ENCODE measurements at regions not wholly inside any gene's neighbourhood (a gene's known extent, or its start where the extent isn't known, plus 50 kb on each side); places are given as distances from the start of the nearest gene placed in this dataset.

- DNase-seq, result no peak
These were observed 61.3 kb upstream of the PIAS1 start for GRCh38 chr15:67992834-67993233.

DNA sequence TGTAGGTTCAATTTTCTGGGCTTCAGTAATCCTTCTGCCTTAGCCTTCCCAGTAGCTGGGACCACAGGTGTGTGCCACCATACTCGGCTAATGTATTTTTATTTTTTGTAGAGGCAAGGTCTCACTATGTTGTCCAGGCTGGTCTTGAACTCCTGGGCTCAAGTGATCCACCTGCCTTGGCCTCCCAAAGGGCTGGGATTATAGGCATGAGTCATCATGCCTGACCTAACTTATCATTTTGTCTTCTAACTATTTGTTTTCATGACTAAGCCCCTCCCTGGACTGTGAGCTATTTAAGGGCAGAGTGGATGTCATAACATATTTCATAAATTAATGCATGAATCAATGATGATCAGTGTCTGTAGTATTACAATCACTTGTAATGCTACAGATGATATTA is 56.1 kb upstream of the PIAS1 start:
- no peak for DNase-seq

GRCh38 chr15:67998599-67999133 is 55.4 kb upstream of the PIAS1 start:
- no peak for DNase-seq

GRCh38 chr15:67999320-68000100 is 54.6 kb upstream of the PIAS1 start:
- no peak for DNase-seq

GRCh38 chr15:68000754-68001153 is 53.4 kb upstream of the PIAS1 start:
- DNase-seq, result no peak

- no peak for DNase-seq
These were observed 52.3 kb upstream of the PIAS1 start for GRCh38 chr15:68001811-68002210.

DNA sequence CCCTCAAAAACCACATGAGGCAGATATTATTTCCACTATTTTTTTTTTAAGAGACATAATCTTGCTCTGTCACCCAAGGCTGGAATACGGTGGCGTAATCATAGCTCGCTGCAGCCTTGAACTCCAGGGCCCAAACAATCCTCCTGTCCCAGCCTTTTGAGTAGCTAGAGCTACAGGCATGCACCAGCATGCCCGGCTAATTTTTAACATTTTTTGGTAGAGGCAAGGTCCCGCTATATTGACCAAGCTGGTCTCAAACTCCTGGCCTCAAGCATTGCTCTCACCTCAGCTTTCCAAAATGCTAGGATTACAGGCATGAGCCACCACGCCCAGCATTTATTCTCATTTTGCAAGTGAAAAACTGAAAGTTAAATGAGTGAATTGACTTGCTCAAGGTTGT is 50.8 kb upstream of the PIAS1 start:
- DNase-seq, result no peak
